T-helper 17 cell (primary cell): ENCODE measurements at regions not wholly inside any gene's neighbourhood (a gene's known extent, or its start where the extent isn't known, plus 50 kb on each side); places are given as distances from the start of the nearest gene placed in this dataset.

ENCODE experiments used
- ATAC-seq: fragments of 150-1000 bp; cut with Tn5 transposase; 2 replicates; pipeline ENCODE4 v1.10.0; 2021; ENCODE audit warnings: mild to moderate bottlenecking, moderate library complexity
- DNase-seq, 3 donors: peaks; one replicate each; pipeline versions ENCODE4 v3.0.0 to v3.0.0-alpha.2; 2020 to 2021
- H3K9me3 ChIP-seq: one replicate; pipeline ENCODE4 v1.7.0; 2013; ENCODE audit warnings: low read length, mild to moderate bottlenecking; ENCODE audit not compliant: control insufficient read depth, poor library complexity, severe bottlenecking
- H3K27ac Mint-ChIP-seq: one replicate; pipeline ENCODE4 v1.8.0; 2022; ENCODE audit warnings: mild to moderate bottlenecking, moderate library complexity, mixed read lengths
- H3K27me3 Mint-ChIP-seq: one replicate; pipeline ENCODE4 v1.8.0; 2022; ENCODE audit warnings: mixed read lengths
- H3K36me3 Mint-ChIP-seq: one replicate; pipeline ENCODE4 v1.8.0; 2022; ENCODE audit warnings: low read depth, mixed read lengths
- H3K4me1 Mint-ChIP-seq: one replicate; pipeline ENCODE4 v1.8.0; 2022; ENCODE audit warnings: mild to moderate bottlenecking, mixed read lengths
- H3K4me3 Mint-ChIP-seq: one replicate; pipeline ENCODE4 v1.8.0; 2022; ENCODE audit warnings: mild to moderate bottlenecking, moderate library complexity, mixed read lengths

GRCh38 chr6:133637874-133638273 lies 251.0 kb upstream of the TCF21 start:
- H3K36me3 Mint-ChIP-seq = no peaks in the 10 kb centered on the region
- H3K4me1 Mint-ChIP-seq = no peaks in the 10 kb centered on the region
- ATAC-seq = no peak
- no peaks in the 10 kb centered on the region for H3K27me3 Mint-ChIP-seq
- H3K9me3 ChIP-seq = no peaks in the 10 kb centered on the region
- H3K27ac Mint-ChIP-seq = no peak overlapping the region
- DNase-seq = no peak
- H3K4me3 Mint-ChIP-seq = no peak overlapping the region

GRCh38 chr6:133641104-133641503 lies 247.8 kb upstream of the TCF21 start:
- Mint-ChIP-seq H3K27ac (no peak overlapping the region), H3K4me3 (no peak overlapping the region), H3K27me3 (no peaks in the 10 kb centered on the region), H3K36me3 (no peaks in the 10 kb centered on the region), H3K4me1 (no peaks in the 10 kb centered on the region)
- no peaks in the 10 kb centered on the region for H3K9me3 ChIP-seq
- ATAC-seq (no peak), DNase-seq (no peak)

- Mint-ChIP-seq H3K4me1 (no peaks in the 10 kb centered on the region), H3K27ac (no peak overlapping the region), H3K4me3 (no peak overlapping the region), H3K36me3 (no peaks in the 10 kb centered on the region), H3K27me3 (no peaks in the 10 kb centered on the region)
- no peaks in the 10 kb centered on the region for H3K9me3 ChIP-seq
- ATAC-seq (no peak), DNase-seq (no peak)
Measured at GRCh38 chr6:133644548-133644891, 244.4 kb upstream of the TCF21 start.

GRCh38 chr6:133644892-133645619 lies 243.9 kb upstream of the TCF21 start:
- DNase-seq (no peak), ATAC-seq (no peak)
- no peak overlapping the region for H3K27ac Mint-ChIP-seq
- no peak overlapping the region for H3K4me3 Mint-ChIP-seq
- H3K4me1 Mint-ChIP-seq = no peaks in the 10 kb centered on the region
- no peaks in the 10 kb centered on the region for H3K27me3 Mint-ChIP-seq
- no peaks in the 10 kb centered on the region for H3K9me3 ChIP-seq
- no peaks in the 10 kb centered on the region for H3K36me3 Mint-ChIP-seq

GRCh38 chr6:133645966-133646740 lies 242.8 kb upstream of the TCF21 start:
- Mint-ChIP-seq H3K36me3 (no peaks in the 10 kb centered on the region), H3K4me1 (no peaks in the 10 kb centered on the region), H3K27me3 (no peaks in the 10 kb centered on the region), H3K4me3 (no peak overlapping the region), H3K27ac (no peak overlapping the region)
- no peaks in the 10 kb centered on the region for H3K9me3 ChIP-seq
- DNase-seq (no peak), ATAC-seq (no peak)

- no peak for DNase-seq
Measured at GRCh38 chr6:133648581-133648980, 240.3 kb upstream of the TCF21 start.

GRCh38 chr6:133671376-133671775 lies 217.5 kb upstream of the TCF21 start:
- no peak for DNase-seq
- Mint-ChIP-seq H3K27ac (no peak overlapping the region), H3K27me3 (peaks cover 9% of the 10 kb centered on the region), H3K4me3 (no peak overlapping the region), H3K36me3 (no peaks in the 10 kb centered on the region), H3K4me1 (no peaks in the 10 kb centered on the region)
- no peaks in the 10 kb centered on the region for H3K9me3 ChIP-seq
- ATAC-seq = no peak

More at GRCh38 chr6:133648581-133648980, 240.3 kb upstream of the TCF21 start:
- no peak overlapping the region for H3K27ac Mint-ChIP-seq
- H3K36me3 Mint-ChIP-seq = no peaks in the 10 kb centered on the region
- no peak overlapping the region for H3K4me3 Mint-ChIP-seq
- H3K9me3 ChIP-seq = no peaks in the 10 kb centered on the region
- ATAC-seq = no peak
- no peaks in the 10 kb centered on the region for H3K4me1 Mint-ChIP-seq
- no peaks in the 10 kb centered on the region for H3K27me3 Mint-ChIP-seq

GRCh38 chr6:133673056-133673455 lies 215.9 kb upstream of the TCF21 start:
- H3K9me3 ChIP-seq = no peaks in the 10 kb centered on the region
- DNase-seq (no peak), ATAC-seq (no peak)
- no peak overlapping the region for H3K4me3 Mint-ChIP-seq
- H3K27ac Mint-ChIP-seq = no peak overlapping the region
- H3K4me1 Mint-ChIP-seq = peaks cover 2% of the 10 kb centered on the region
- H3K36me3 Mint-ChIP-seq = no peaks in the 10 kb centered on the region
- peaks cover 9% of the 10 kb centered on the region for H3K27me3 Mint-ChIP-seq

- Mint-ChIP-seq H3K27ac (no peak overlapping the region), H3K36me3 (no peaks in the 10 kb centered on the region), H3K4me1 (peaks cover 2% of the 10 kb centered on the region), H3K27me3 (peaks cover 9% of the 10 kb centered on the region), H3K4me3 (no peak overlapping the region)
- no peak for ATAC-seq
- H3K9me3 ChIP-seq = no peaks in the 10 kb centered on the region
- DNase-seq = no peak
Measured at GRCh38 chr6:133674661-133675060, 214.3 kb upstream of the TCF21 start.

GRCh38 chr6:133680994-133681393 lies 207.9 kb upstream of the TCF21 start:
- DNase-seq (no peak), ATAC-seq (no peak)
- H3K27me3 Mint-ChIP-seq = no peaks in the 10 kb centered on the region
- H3K27ac Mint-ChIP-seq = no peak overlapping the region
- no peaks in the 10 kb centered on the region for H3K9me3 ChIP-seq
- no peaks in the 10 kb centered on the region for H3K36me3 Mint-ChIP-seq
- peaks cover 2% of the 10 kb centered on the region for H3K4me1 Mint-ChIP-seq
- H3K4me3 Mint-ChIP-seq = no peak overlapping the region

- H3K36me3 Mint-ChIP-seq = no peaks in the 10 kb centered on the region
- no peak overlapping the region for H3K27ac Mint-ChIP-seq
- H3K27me3 Mint-ChIP-seq = no peaks in the 10 kb centered on the region
- DNase-seq = no peak
- no peaks in the 10 kb centered on the region for H3K9me3 ChIP-seq
- no peak overlapping the region for H3K4me3 Mint-ChIP-seq
- no peak for ATAC-seq
- H3K4me1 Mint-ChIP-seq = peaks cover 2% of the 10 kb centered on the region
Measured at GRCh38 chr6:133681891-133682290, 207.0 kb upstream of the TCF21 start.

GRCh38 chr6:133682506-133683307 lies 206.2 kb upstream of the TCF21 start:
- no peaks in the 10 kb centered on the region for H3K36me3 Mint-ChIP-seq
- no peak overlapping the region for H3K4me3 Mint-ChIP-seq
- no peak for DNase-seq
- no peak for ATAC-seq
- H3K27ac Mint-ChIP-seq = no peak overlapping the region
- no peaks in the 10 kb centered on the region for H3K9me3 ChIP-seq
- H3K4me1 Mint-ChIP-seq = no peaks in the 10 kb centered on the region
- no peaks in the 10 kb centered on the region for H3K27me3 Mint-ChIP-seq

- ATAC-seq = no peak
- Mint-ChIP-seq H3K27me3 (no peaks in the 10 kb centered on the region), H3K27ac (no peak overlapping the region), H3K36me3 (no peaks in the 10 kb centered on the region), H3K4me1 (no peaks in the 10 kb centered on the region), H3K4me3 (no peak overlapping the region)
- H3K9me3 ChIP-seq = no peaks in the 10 kb centered on the region
- no peak for DNase-seq
Measured at GRCh38 chr6:133683308-133683580, 205.7 kb upstream of the TCF21 start.
